GM12891 (cell line): ENCODE measurements at regions not wholly inside any gene's neighbourhood (a gene's known extent, or its start where the extent isn't known, plus 50 kb on each side); places are given as distances from the start of the nearest gene placed in this dataset.

Experiments used
- PAX5 ChIP-seq: IDR thresholded peaks from 2 replicates; pipeline ENCODE4 v1.6.1; 2011; ENCODE audit warnings: low read length, moderate library complexity, mild to moderate bottlenecking; ENCODE audit not compliant: insufficient read depth, severe bottlenecking
- POLR2A ChIP-seq: IDR thresholded peaks from 2 replicates; pipeline ENCODE4 v1.6.1; 2011; ENCODE audit warnings: low read depth, low read length, control low read depth
- POLR2AphosphoS5 ChIP-seq: IDR thresholded peaks from 2 replicates; pipeline ENCODE4 v1.6.1; 2011; ENCODE audit warnings: low read depth, low read length, control low read depth
- POU2F2 ChIP-seq: IDR thresholded peaks from 2 replicates; pipeline ENCODE4 v1.6.1; 2011; ENCODE audit warnings: low read depth, mild to moderate bottlenecking, control low read depth, low read length, moderate library complexity
- SPI1 ChIP-seq: IDR thresholded peaks from 2 replicates; pipeline ENCODE4 v1.6.1; 2011; ENCODE audit warnings: low read depth, low read length, control low read depth
- TAF1 ChIP-seq: IDR thresholded peaks from 2 replicates; pipeline ENCODE4 v1.6.1; 2011; ENCODE audit warnings: low read depth, low read length, control low read depth

DNA sequence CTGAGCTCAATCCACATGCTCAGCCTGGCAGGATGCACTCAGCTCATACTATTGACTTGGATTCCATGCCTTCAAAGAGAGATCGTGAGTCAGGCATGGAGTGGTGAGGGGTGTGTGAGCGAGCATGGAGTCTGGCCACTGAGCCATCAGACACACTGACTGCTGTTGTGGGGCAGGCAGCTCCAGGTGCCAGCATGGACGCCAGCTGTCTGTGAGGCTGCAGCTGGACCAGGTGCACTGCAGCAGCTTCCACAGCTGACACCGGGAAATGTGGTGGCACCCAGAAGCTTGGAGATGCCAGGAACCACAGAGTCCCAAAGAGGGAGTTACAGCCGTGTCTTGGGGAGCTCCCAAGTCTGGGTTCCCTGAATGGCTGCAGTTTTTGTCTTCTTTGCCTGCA, 1026.4 kb upstream of the ADGRL3 start:
- TF ChIP-seq POLR2A (no peak), TAF1 (no peak), POLR2AphosphoS5 (no peak), SPI1 (no peak), POU2F2 (no peak), PAX5 (no peak)
